Activated naive CD4-positive, alpha-beta T cell (primary cell): ENCODE measurements at regions not wholly inside any gene's neighbourhood (a gene's known extent, or its start where the extent isn't known, plus 50 kb on each side); places are given as distances from the start of the nearest gene placed in this dataset.
"Not testable (repeated sequence)": the region's sequence is repeated elsewhere in the genome, so short reads cannot be mapped to it uniquely, and the experiment has no call there.

Experiments
- DNase-seq, 4 experiments: peaks; one replicate each; lab custom pipeline; 2025; lab: John Stamatoyannopoulos, UW

GRCh38 chr14:86196471-86196870, 666.5 kb downstream of the FLRT2 start:
- DNase-seq, result no peak

GRCh38 chr14:86193756-86194155, 663.8 kb downstream of the FLRT2 start:
- DNase-seq, result no peak

GRCh38 chr14:86179980-86180379, 650.0 kb downstream of the FLRT2 start:
- no peak for DNase-seq

- DNase-seq, result no peak
Observed at GRCh38 chr14:86168371-86168770, 638.4 kb downstream of the FLRT2 start.

GRCh38 chr14:86166541-86166940, 636.6 kb downstream of the FLRT2 start:
- no peak for DNase-seq

DNA sequence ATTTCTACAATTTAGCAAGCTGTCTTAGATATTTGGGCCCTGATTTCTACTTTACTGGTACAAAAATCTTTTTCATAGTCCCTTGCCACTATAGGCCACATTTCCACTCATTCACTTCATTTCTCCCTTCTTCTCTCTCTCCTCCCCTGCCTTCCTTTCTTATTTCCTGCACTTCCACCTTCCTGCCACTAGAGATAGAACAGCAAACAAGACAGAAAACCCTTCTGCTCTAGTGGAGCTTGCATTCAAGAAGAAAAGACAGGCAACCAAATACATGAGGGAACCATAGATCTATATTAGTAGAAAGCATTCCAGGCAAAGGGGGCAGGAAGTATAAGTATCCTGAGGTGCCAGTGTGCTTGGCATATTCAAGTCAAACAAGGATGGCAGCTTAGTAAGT, 623.5 kb downstream of the FLRT2 start:
- no peak for DNase-seq

DNA sequence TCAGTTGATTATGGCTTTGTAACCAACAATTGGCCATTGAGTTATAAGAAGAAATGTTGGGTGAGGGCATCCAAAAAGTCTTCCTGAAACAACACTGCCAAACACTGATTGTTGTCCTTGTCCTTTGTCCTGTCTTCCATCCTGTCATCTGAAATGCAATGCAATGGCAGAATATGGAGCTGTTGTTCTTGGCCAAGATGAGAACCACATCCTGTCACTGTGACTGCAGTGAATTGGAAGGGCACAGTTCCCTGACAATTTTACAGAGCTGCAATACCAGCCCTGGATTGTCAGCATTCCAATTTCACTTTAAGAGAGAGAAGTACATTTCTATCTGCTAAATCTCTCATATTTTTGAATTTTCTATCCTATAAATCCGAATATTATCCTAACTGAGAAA, 613.3 kb downstream of the FLRT2 start:
- DNase-seq, result no peak

DNA sequence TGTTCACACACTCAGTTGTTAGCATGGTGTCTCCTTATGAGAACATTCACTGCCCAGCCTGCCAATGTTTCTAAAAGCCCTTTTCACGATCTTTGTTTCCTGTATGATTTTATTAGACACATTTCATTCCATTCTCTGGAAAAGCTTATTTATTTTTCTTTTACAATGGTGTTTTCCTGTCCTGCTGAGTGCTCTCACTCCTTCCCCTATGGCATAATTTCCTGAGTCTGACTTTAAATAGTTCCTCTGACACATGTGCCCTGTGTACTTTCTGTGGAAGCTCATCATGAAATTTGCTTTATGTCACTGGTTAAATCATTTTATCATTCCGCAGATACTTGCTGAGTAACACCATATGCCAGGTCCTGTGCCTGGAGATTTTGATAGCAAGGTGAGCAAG, 612.0 kb downstream of the FLRT2 start:
- DNase-seq, result no peak

DNA sequence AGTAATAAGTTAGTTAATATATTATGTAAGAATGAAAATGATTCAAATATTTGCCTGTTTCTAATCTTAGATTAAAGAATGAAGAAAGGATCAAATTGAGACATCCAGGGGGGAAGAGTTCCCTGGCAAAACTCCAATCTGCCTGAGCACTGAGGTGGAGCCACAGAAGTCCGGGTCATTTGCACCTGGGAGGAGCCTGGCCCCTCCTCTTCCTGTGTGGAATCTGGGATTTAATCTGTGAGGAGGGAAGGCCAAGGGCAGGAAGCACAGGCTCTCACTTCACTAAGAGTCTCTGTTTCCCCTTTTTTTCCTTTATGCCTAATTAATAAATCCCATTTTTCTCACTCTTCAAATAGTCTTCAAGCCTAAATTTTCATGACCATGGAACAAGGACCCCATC, 599.5 kb downstream of the FLRT2 start:
- DNase-seq, result no peak

DNA sequence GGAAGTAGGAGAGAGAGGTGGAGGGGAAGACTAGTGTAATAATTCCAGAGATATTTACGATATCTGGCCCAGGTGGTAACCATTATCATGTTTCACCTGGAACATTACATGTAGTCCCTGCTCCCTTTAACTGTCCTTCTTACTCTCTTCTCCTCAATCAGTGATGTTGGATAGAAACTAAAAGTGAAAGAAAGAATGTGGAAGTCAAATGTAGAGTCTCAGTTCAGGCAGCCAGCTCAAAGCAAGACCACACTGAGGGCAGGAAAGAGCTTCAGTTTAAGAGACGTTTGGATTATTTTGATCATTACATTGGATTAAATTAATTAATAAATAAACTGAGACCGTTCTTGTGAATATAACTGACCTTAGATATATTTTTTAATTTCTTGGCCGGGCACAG, 594.4 kb downstream of the FLRT2 start:
- no peak for DNase-seq

GRCh38 chr14:86115972-86116371, 586.0 kb downstream of the FLRT2 start:
- DNase-seq, result no peak

DNA sequence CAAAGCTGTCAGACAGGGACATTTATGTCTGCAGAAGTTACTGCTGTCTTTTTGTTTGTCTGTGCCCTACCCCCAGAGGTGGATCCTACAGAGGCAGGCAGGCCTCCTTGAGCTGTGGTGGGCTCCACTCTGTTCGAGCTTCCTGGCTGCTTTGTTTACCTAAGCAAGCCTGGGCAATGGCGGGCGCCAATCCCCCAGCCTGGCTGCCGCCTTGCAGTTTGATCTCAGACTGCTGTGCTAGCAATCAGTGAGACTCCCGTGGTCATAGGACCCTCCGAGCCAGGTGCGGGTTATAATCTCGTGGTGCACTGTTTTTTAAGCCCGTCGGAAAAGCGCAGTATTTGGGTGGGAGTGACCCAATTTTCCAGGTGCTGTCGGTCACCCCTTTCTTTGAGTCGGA, 580.9 kb downstream of the FLRT2 start:
- DNase-seq, result not testable (repeated sequence)

- DNase-seq, result no peak
Observed at GRCh38 chr14:86104691-86105265, 574.8 kb downstream of the FLRT2 start.

DNA sequence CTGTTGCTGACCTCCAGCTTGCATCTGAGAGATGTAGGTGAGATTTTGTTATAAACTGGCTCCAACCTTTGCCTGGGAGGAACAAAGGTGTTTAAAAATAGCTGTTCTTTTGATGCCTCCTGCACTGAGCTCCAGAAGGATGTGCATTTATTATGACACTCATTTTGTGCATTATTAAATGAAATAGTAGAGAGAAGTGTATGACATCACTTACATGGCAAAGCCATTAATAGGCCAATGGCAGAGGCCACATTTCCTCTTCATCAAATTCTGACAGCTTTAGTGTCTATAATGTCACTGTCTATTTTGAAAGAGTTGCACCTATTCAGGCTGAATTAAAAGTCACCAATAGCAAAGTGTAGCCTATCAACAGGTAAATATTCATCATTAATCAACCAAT, 564.6 kb downstream of the FLRT2 start:
- no peak for DNase-seq

- DNase-seq, result no peak
Observed at GRCh38 chr14:86091811-86092210, 561.9 kb downstream of the FLRT2 start.

- DNase-seq, result no peak
Observed at GRCh38 chr14:86088156-86088555, 558.2 kb downstream of the FLRT2 start.

DNA sequence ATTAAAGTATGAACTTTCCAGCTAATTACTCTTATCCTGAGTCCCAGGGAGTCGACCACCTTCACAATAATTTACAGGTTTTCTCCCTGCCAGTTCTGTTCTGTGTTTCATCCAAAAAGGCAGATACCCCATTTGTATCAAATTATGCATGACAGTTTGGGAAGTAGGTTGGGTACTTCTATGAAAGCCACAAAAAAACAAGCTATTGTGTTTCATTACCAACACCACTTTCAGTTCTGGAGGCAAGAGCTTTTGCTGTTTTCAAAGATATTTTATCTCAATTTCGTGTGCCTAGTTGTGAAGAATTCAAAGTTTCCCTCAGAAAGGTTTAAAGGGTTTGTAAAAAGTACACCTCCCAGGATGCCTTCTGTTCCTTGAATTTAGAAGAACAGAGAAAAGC, 557.4 kb downstream of the FLRT2 start:
- no peak for DNase-seq

- no peak for DNase-seq
Observed at GRCh38 chr14:86086962-86087361, 557.0 kb downstream of the FLRT2 start.

DNA sequence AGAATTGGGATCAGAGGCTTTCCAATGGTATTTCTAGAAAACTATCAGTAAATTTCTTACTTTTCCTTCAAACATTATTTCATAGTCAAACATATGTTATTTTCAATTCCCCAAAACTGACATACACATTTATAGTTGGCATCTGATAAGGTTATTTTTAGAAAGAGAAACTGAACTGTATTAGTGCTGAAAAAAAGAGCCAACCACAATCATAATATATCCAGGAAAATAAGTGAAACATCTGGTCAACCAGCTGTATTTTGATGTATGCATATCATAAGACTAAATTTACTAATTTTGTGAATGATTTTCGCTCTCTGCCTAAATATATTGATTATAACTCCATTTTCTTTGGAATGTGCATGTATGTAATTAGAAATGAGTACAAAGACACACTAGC, 554.2 kb downstream of the FLRT2 start:
- no peak for DNase-seq

DNA sequence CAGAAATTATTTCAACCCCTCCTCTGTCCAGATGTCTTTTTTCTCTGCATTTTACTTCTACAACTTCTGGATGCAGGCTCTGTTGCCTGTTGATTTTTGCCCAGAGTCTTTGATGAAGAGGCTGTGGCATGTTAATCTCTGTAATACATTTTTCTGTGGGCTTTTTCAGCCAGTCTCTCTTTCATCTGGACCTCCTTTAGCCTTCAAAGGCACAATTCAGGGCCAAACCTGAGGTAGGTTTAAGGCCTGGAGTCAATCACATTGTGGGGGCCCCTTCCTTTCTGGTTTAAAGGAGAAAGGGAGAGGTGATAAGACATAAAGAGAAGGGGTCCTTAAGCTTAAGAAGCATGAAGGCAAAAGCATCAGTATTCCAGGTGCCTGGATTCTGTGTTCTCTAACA, 553.7 kb downstream of the FLRT2 start:
- DNase-seq, result no peak

- DNase-seq, result no peak
Observed at GRCh38 chr14:86072116-86072894, 542.4 kb downstream of the FLRT2 start.

DNA sequence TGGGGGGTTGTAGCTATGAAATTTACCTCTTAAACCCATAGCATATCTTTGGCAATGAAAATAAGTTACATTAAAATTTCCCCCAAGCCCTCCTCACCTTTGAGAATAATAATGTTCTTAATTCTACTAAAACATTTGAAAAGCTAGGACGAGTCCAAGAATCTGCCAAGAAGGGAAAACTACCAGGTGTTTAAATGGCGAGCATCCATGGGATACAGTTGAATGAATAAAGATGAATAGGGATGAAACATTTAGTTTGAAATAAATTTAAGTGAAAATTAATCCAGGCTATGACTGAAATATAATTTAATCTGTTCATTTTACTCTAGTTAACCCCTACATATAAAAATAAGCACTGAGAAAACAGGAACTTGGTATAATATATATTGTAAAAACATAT, 536.7 kb downstream of the FLRT2 start:
- no peak for DNase-seq

- DNase-seq, result no peak
Observed at GRCh38 chr14:86065407-86065806, 535.5 kb downstream of the FLRT2 start.

DNA sequence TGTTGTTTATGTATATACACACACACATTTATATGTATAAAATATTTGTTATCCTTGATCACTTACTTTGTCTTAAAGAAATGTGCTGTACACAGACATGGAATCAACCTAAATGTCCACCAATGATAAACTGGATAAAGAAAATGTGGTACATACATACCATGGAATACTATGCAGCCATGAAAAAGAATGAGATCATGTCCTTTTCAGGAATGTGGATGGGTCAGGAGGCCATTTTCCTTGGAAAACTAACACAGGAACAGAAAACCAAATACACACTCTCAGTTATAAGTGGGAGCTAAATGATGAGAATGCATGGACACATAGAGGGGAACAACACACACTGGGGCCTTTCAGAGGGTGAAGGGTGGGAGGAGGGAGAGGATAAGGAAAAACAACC, 534.7 kb downstream of the FLRT2 start:
- not testable (repeated sequence) for DNase-seq
